ENCODE measurements at regions not wholly inside any gene's neighbourhood (a gene's known extent, or its start where the extent isn't known, plus 50 kb on each side); places are given as distances from the start of the nearest gene placed in this dataset.

DNA sequence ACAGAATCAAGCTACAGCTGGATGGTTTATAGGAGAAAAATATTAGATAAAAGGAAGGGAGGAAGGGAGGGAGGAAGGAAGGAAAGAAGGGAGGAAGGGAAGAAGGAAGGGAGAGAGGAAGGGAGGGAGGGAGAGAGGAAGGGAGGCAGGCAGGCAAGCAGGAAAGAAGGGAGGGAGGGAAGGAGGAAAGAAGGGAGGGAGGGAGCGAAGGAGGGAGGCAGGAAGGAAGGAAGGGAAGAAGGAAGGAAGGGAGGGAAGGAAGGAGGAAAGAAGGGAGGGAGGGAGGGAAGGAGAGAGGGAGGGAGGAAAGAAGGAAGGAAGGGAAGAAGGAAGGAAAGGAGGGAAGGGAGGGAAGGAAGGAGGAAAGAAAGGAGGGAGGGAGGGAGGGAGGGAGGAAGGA, 77.9 kb upstream of the C1QTNF7 start:
- Histone ChIP-seq H3F3A (ENCODE audit: insufficient read depth, low read length) (no peaks in the 10 kb centered on the region), H3K4me2 (ENCODE audit: low read depth, low read length) (no peak overlapping the region), H3K27me3 (replicated peaks; ENCODE audit: insufficient read depth, low read length) (no peaks in the 10 kb centered on the region), H3K4me3 (ENCODE audit: low read length) (no peak overlapping the region), H2AFZ (ENCODE audit: low read length) (no peak overlapping the region), H3K79me2 (ENCODE audit: low read length) (no peaks in the 10 kb centered on the region), H3K9me3 (replicated peaks; ENCODE audit: insufficient read depth, low read length) (no peaks in the 10 kb centered on the region), H3K4me1 (ENCODE audit: low read length) (no peaks in the 10 kb centered on the region), H4K20me1 (ENCODE audit: insufficient read depth, low read length) (no peaks in the 10 kb centered on the region), H3K9ac (ENCODE audit: low read length) (no peak overlapping the region), H3K27ac (ENCODE audit: low read length) (no peak overlapping the region), H3K9me2 (replicated peaks; ENCODE audit: insufficient read depth, low read length) (no peaks in the 10 kb centered on the region), H3K36me3 (replicated peaks; ENCODE audit: insufficient read depth, low read length) (no peaks in the 10 kb centered on the region)
- DNase-seq = no peak
- TF ChIP-seq EZH2phosphoT487 (IDR thresholded peaks at IDR 0.05; ENCODE audit: low read length) = no peak
- TF ChIP-seq, protein P1, sequence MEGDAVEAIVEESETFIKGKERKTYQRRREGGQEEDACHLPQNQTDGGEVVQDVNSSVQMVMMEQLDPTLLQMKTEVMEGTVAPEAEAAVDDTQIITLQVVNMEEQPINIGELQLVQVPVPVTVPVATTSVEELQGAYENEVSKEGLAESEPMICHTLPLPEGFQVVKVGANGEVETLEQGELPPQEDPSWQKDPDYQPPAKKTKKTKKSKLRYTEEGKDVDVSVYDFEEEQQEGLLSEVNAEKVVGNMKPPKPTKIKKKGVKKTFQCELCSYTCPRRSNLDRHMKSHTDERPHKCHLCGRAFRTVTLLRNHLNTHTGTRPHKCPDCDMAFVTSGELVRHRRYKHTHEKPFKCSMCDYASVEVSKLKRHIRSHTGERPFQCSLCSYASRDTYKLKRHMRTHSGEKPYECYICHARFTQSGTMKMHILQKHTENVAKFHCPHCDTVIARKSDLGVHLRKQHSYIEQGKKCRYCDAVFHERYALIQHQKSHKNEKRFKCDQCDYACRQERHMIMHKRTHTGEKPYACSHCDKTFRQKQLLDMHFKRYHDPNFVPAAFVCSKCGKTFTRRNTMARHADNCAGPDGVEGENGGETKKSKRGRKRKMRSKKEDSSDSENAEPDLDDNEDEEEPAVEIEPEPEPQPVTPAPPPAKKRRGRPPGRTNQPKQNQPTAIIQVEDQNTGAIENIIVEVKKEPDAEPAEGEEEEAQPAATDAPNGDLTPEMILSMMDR (IDR thresholded peaks at IDR 0.05; ENCODE audit: low read length) = no peak

- Histone ChIP-seq H4K20me1 (ENCODE audit: insufficient read depth, low read length) (no peaks in the 10 kb centered on the region), H3K4me3 (ENCODE audit: low read length) (no peak overlapping the region), H3K36me3 (replicated peaks; ENCODE audit: insufficient read depth, low read length) (no peaks in the 10 kb centered on the region), H3K79me2 (ENCODE audit: low read length) (no peaks in the 10 kb centered on the region), H3K4me1 (ENCODE audit: low read length) (no peaks in the 10 kb centered on the region), H3K4me2 (ENCODE audit: low read depth, low read length) (no peak overlapping the region), H2AFZ (ENCODE audit: low read length) (no peak overlapping the region), H3K9me2 (replicated peaks; ENCODE audit: insufficient read depth, low read length) (no peaks in the 10 kb centered on the region), H3K9ac (ENCODE audit: low read length) (no peak overlapping the region), H3K9me3 (replicated peaks; ENCODE audit: insufficient read depth, low read length) (no peaks in the 10 kb centered on the region), H3K27me3 (replicated peaks; ENCODE audit: insufficient read depth, low read length) (no peaks in the 10 kb centered on the region), H3F3A (ENCODE audit: insufficient read depth, low read length) (no peaks in the 10 kb centered on the region), H3K27ac (ENCODE audit: low read length) (no peak overlapping the region)
- TF ChIP-seq, protein P1 (IDR thresholded peaks at IDR 0.05; ENCODE audit: low read length) = no peak
- TF ChIP-seq EZH2phosphoT487 (IDR thresholded peaks at IDR 0.05; ENCODE audit: low read length) (no peak), EZH2 (optimal IDR thresholded peaks at IDR 0.05; ENCODE audit: low read depth, low read length) (no peak)
- DNase-seq = no peak
These were observed 75.3 kb upstream of the C1QTNF7 start for GRCh38 chr4:15352524-15352923.

DNA sequence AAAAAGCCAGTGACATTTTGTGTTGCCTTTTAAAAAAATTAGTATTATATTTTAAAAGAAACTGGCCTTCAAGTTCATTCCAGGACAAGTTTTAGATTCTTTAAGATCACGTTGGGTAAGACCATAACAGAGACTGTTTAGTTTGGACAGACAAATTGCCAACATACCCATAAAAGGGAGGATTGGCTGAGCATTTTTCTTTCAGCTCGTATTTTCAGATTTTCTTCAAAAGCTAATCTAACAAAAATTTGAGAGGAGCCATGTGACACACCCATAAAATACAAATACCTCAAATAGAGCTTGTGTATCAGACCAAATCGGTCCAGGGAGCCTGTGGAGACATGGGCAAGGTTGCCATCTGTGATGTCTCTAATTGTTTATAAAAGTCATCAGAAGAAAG, 74.6 kb upstream of the C1QTNF7 start:
- H3K36me3 ChIP-seq (replicated peaks; ENCODE audit: insufficient read depth, low read length) = no peaks in the 10 kb centered on the region
- DNase-seq = no peak
- no peak overlapping the region for H2AFZ ChIP-seq (ENCODE audit: low read length)
- H3K27me3 ChIP-seq (replicated peaks; ENCODE audit: insufficient read depth, low read length) = no peaks in the 10 kb centered on the region
- no peaks in the 10 kb centered on the region for H3F3A ChIP-seq (ENCODE audit: insufficient read depth, low read length)
- no peaks in the 10 kb centered on the region for H4K20me1 ChIP-seq (ENCODE audit: insufficient read depth, low read length)
- no peaks in the 10 kb centered on the region for H3K4me1 ChIP-seq (ENCODE audit: low read length)
- no peaks in the 10 kb centered on the region for H3K9me2 ChIP-seq (replicated peaks; ENCODE audit: insufficient read depth, low read length)
- H3K9me3 ChIP-seq (replicated peaks; ENCODE audit: insufficient read depth, low read length) = no peaks in the 10 kb centered on the region
- H3K27ac ChIP-seq (ENCODE audit: low read length) = no peak overlapping the region
- no peak for TF ChIP-seq EZH2phosphoT487 (IDR thresholded peaks at IDR 0.05; ENCODE audit: low read length)
- no peak for TF ChIP-seq EZH2 (optimal IDR thresholded peaks at IDR 0.05; ENCODE audit: low read depth, low read length)
- TF ChIP-seq, protein P1 (IDR thresholded peaks at IDR 0.05; ENCODE audit: low read length) = no peak
- no peak overlapping the region for H3K9ac ChIP-seq (ENCODE audit: low read length)
- H3K4me2 ChIP-seq (ENCODE audit: low read depth, low read length) = no peak overlapping the region
- H3K4me3 ChIP-seq (ENCODE audit: low read length) = no peak overlapping the region
- no peaks in the 10 kb centered on the region for H3K79me2 ChIP-seq (ENCODE audit: low read length)
